RPMI8226 (cell line): ENCODE measurements at regions not wholly inside any gene's neighbourhood (a gene's known extent, or its start where the extent isn't known, plus 50 kb on each side); places are given as distances from the start of the nearest gene placed in this dataset.

Source experiments
- DNase-seq: peaks from one replicate; pipeline ENCODE4 v3.0.0-alpha.2; 2015

DNA sequence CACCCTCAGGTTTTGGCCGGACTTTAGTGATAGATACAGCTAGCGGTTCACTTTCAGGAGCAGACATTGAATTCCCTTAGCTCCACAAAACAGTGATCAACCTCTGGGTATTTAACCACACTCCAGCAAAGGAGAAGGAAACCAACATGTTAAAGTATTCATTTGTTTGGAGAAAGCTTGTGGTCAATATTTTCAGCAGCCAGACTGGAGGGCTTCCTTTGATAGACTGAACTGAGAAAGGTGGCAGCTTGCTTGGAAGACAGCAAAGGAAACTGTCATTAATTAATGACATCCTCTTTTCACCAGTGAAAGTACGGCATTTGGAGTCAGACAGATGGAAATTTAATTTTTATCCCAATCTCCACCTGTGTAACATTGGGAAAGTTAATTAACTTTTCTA, 289.1 kb upstream of the CLNK start:
- no peak for DNase-seq

DNA sequence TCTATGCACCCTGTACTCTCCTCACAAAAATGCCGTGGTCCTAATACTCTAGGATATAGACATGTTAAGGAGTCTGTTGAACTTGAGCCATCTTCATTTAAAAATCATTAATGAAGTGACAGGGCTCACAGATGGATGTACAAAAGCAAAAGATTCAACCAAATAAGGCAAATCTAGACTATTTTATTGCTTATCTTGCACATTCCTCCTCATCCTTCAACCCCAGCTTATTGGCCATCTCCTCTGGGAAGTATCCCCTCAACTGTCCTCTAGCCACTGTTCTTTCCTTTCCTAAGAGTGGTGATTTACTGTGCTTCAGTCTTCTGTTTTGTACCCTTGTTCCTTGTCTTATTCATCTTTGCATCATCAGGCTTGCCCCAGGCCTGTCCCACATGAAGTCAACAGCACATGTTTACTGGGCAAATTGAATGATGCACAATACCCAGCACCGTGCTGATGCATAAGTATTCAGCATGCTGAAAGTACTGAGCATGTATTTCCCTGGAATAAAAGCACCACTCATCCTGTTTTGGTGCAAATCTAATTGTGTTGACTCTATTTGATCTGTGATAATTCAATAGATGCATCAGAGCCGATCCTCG, 287.3 kb upstream of the CLNK start:
- DNase-seq, result no peak

DNA sequence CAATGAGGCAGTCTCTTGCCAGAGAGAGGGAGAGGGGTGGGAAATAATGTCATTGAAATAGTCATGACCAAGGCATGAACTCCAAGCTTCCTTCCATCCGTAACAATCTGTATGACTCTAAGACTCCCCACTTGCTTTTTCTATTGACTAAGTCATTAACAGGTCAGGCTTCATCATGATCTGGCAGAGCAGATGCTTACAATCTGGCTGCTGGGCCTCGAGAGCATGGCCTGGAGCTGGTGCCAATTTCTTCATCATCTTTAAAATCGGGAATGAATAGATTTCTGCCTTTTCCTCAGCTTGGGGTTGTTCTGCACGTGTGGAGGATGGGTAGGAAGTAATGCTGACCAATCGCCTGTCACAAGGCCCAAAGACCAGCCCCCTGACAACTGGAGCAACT, 280.6 kb upstream of the CLNK start:
- no peak for DNase-seq

DNA sequence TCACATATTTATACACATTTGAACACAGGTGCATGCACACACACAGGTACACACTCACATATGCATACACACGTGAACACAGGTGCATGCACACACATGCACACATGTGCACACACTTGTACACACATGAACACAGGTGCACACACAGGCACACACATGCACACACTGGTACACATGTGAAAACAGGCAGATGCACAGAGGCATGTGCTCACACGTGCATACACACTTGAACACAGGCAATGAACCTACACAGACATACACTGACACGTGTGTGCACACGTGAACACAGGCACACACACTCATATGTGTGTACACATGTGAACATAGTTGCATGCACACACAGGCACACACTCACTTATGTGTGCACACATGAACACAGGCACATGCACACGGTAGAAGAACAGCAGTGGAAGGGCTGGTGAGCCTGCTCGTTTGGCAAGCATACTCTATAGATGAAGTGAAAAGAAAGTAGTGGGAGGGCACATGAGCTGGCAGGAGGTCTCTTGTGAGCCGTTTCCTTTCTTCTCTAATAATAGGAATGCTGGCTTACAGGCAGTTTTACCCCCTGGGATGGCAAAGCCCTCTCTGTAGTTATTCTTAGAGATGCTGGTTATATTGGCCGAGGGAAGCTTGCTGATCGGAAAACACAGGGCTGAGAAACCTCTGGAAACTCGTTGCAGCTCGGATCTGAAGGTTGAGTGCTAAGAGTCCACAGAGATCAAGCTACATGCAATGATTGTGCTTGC, 279.6 kb upstream of the CLNK start:
- DNase-seq, result no peak

DNA sequence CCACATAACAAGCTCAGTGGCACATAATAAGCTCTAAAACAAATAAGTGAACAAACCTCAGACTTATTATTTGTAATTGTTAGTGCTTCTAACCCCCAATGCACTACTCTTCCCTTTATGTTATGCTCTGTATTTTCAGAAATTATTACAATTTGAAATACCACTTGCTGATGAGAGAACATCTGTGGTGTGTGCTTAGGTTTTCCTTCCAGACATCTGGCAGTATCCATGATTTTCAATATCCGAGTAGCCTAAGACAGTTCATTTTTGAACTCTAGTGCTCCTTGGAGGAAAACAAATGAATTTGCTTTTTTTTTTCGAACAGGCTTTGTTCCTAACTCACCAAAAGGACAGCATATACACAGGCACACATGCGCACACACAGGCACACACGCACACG, 278.7 kb upstream of the CLNK start:
- DNase-seq, result no peak

DNA sequence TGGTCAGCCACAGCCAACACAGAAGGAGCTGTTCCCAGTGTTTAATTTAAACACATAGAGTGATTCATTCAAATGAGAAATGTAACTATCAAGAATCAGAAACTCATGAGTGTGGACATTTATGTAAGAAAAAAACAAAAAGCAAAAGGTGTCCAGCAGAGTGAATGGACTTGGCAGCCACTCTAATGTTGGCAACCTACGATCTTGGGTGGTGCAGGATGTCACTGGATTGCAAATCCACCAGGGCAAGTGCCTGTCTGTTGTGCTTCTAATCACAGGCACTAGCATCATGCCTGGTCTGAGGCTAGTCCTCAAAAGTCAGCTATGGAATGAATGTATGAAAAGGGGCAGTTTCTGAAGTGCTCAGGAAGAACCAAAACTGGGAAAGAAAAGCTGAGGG, 277.7 kb upstream of the CLNK start:
- DNase-seq, result no peak

DNA sequence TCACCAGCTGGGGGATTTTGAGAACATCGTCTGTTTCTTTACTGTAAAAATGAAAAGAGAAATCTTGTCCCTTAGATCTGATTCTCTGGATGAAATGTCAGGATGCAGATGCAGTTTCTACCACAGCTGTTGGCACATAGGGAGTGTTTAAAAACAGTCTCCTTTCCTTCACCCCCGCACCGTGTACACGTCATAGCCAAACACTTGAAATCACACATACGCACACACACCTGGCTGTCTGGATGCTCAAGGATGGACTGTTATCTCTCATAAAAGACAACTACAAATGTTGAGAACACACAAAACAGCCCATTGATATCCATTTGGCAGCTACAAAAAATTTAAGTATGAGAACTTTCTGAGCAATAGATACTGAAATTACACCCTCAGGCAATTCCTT, 275.8 kb upstream of the CLNK start:
- no peak for DNase-seq

DNA sequence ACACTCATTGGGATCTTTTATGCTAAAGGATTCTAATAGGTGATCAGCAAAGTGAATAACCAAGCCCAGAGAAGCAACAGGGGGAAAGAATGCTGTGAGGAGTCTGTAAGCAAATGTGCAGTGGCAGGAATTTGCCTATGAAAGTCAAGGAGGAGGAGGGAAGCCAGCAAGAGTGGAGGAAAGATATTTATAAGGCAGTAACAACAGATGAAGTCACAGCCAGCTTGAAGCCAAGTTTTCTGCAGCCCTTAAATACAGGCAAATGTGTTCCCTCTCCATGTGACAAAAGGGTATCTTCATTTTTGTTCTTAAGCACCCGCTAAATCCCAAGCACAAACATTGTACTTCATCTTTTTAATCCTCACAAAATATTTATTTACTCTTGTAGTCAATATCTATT, 275.0 kb upstream of the CLNK start:
- DNase-seq, result no peak

DNA sequence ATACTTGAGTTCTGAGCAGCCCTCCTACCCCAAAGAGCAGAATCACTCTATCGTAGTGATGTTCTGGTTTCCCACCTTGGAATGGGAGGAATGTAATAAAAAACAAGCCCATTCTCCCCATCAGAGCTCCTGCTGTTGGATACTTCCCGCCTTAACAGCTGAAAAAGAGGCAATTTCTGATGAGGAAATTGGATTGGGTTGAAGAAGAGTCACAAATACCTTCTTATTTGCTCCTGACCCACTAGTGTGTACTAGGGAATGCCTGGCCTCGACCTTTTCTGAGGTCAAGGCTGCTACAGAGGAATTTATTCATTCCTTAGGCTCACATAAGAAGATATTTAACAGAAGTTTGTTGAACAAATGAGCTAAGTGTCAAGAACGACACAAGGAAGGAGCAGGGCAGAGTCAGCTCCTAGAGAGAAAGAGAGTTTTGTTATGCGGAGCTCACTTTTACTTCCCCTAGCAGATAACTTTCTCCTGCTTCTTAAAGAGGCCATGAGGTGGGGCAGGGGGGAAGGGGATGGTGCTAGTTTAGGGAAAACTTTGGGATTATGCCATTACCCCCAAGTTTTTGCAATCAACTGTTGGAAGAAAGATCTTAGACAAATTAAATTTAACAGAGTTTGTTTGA, 273.8 kb upstream of the CLNK start:
- no peak for DNase-seq

DNA sequence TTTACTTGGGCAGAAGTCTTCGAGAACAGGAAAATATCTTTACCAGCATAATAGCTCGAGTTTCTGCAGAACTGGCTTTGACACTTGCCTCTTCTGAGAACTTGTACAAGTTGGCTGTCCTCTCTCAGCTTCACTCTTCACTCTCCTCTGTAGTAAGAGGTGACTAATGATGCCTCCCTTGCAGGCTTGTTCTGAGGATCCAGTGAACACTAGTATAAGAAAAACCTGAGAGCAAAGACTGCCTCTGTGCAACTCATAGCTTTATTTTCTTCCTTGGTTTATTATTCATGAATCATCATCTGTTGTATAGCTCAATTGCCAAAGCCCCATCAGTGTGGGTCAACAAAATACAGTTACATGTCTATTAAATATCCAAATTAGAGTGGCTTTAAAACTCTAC, 266.7 kb upstream of the CLNK start:
- no peak for DNase-seq

DNA sequence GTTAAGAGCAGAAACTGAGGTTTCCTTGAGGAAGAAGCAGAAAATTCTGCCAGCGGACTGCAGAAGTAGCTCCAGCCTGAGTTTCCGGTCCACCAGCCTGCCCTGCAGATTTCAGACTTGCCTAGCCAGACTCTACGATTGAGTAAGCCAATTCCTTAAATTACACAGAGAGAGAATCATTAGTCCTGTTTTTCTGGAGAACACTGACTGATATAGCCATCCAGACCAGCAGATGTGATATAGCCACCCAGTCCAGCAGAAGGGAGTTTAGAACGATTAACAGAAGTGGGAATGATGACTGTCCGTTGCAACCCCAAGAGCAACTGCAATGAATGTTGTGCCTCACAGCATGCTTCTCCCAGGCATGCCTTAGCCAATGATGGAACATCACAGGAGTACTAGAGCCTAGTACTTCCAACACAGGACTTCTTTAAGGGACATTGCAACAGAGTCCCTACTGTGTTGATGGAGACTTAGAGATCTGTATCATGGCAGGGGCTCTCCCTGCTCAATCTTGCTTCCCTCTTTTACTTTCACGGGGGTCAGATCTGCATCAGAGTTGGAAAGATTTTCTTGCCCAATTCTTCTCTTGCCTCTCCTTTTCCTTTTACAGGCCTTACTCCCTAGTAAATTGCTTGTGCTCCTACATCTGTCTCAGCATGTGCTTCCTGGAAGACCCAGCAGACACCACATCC, 264.6 kb upstream of the CLNK start:
- DNase-seq, result no peak

DNA sequence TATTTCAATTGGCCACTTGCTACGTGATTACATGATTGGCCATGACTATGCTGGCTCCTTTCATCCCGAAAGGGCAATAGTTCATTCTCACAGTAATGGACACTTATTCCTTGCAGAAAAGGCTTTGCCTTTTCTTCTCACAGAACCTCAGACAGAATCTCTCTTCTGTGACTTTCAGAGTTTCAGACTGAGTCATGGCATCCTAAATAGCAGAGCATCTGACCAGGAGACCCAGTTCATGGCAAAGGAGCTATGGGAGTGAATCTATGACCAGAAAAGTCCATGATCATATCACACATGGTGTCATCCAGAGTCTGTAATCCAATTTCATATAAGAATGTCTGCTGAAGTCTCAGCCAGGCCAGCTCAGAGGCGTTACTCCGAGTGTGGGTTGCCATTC, 263.3 kb upstream of the CLNK start:
- DNase-seq, result no peak

DNA sequence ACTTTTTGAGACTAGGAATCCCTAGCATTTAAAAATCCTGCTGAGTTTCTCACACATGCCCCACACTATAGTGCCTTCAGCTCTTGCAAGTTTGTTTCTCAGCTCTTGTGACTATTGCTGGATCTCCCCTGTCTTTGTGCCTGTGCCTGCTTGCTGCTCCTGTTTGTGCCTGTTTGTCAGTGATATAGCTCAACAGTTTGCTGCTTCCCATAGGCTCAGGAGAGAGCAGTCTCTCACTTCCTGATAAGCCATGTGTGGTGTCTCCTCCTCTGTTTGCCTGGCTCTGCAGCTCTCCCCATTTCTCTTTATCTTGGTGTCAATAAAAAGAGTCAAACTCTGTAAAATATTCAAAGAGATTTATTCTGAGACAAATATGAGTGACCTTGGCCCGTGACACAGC, 259.8 kb upstream of the CLNK start:
- DNase-seq, result no peak

DNA sequence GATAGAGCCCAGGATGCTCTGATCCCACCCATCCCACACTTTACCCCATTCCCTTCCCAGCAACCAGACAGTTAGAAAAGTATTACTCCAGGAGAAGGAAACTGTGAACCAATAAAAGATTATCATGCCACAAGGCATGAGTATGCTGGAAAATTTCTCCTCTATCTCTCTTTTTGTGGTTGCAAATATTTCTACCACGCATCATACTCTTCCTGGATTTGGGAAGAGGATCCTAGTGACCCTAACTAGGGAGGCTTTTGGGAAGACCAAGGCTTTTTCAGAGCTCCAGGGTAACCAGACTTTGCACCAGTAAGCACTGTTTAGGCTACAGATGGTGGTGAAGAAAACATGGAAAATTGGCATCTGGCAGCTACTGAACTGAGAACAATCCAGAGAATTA, 257.6 kb upstream of the CLNK start:
- no peak for DNase-seq

DNA sequence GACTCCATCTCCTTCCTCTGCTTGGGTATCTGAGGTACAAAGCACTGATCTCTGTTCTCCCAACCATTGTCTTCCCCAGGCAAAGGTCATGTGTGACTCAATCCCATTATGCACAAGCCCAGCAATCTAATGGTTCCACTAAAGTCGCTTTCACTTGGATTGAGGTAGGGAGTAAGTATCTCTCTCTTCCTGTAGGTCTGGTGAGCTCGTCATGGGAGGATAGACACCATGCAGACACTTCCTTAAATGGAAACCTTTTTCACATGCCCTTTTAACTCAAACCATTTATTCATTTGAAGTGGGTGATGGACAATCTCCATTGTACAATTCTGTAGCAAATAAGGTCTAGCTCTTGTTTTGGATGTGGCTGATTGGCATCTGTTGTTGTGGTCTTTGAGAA, 245.2 kb upstream of the CLNK start:
- DNase-seq, result no peak

DNA sequence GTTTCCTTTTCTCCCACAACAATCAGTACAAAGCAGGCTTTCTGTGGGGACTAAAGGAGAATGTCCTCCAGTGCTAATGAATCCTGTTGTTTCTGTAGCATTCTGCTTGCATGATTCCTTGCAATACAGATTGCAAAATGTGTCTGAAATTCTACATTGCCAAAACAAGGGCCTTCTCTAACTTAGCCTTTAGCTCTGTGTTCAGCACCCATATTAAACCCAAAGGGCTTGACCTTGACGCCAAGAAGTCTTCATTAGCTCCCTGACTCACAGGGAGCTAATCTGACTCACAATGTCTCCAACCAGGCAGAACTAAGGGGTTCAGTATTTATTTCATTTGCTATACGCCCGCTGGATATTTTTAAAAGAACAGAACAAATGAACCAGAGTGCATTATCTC, 241.4 kb upstream of the CLNK start:
- no peak for DNase-seq

DNA sequence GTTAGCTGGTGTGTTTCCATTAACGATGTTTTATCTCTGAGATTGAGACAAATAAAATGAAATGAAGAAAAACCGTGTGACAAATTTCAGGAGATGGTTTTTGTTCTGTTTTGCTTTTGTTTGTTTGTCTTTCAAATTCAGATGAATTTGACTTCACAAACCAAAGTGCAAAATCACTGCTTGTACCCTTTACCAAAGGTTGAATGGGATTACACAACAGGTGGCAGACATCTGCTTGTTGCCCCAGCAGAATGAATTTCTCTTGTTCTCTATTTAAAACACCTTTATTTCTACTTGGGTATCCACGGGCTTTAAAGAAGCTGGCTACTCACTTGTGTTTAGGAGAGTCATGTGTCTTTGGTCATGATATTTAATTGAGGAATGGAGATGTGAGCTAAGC, 239.7 kb upstream of the CLNK start:
- DNase-seq, result no peak

DNA sequence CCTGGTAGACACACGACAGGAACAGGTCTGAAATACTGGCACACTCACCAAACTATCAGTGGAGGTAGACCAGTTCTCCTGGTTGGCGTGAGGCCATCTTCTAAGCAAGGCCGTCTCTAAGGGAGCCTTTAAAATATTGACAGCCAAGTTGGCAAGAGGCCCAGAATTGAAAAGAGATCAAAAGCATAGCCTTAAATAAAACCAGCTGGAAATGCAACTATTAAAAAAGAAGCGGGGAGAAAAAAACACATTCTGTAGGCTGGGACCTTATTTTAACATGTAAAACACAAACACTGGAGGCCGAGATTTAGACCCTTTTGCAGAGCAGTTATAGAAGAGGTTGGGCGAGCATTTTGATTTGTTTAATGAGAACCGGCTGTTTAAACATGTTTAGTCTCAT, 233.0 kb upstream of the CLNK start:
- no peak for DNase-seq

DNA sequence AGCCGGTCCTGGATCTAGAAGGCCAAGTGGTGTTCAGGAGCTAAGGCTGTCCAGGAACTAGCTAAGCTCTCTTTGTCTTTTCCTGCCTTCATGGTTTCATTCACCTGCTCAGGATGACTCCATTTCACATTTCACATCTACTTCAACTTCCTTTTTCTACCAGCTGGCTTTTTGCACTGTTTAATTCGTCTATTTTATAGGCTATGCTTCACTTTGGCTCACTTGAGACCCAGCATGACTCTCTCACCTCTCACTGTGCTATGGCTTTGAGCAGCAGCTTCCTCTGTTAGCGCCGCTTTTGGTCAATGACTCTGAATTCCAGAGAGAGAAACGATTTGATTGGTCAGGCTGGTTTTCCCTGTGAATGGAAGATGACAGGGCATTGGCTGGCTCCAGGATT, 213.5 kb upstream of the CLNK start:
- DNase-seq, result peak; percentile 2

DNA sequence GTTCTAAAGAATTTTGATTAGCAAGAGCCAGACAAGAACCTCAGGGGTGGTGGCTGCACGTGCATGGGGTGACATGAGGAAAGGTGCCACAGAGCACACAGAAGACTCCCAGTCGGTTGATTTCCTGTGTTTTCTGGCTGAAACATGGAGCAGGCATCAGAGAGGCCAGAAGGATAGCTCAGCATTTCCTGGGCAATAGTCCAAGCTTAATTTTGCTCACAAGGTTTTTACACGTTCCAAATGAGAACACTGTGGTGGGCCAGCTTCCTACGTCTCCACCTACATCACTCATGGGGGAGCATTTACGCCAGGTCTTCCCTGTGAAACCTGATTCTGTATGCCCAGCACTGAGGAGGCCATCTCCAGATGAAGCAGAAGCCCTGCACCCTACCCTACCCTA, 212.5 kb upstream of the CLNK start:
- DNase-seq, result no peak

DNA sequence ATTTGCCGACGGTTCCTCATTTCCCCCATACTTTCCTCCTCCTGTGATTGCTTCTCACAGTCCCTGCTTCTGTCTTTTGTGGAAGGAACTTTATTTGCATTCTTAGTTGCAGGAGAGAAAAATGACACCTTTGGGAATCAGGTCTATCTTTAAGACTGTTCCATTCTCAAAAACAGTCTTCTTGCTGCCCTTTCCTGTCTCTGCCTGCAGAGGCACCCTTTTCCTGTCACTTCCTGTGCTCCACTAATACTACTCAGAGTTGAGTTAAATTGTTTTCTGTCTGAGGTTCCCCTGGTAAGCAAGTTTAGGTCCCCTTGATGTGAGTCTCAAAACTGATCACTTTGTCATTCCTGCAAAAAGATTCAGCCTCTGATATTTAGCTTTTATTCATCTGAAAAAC, 208.8 kb upstream of the CLNK start:
- DNase-seq, result peak; percentile 3

DNA sequence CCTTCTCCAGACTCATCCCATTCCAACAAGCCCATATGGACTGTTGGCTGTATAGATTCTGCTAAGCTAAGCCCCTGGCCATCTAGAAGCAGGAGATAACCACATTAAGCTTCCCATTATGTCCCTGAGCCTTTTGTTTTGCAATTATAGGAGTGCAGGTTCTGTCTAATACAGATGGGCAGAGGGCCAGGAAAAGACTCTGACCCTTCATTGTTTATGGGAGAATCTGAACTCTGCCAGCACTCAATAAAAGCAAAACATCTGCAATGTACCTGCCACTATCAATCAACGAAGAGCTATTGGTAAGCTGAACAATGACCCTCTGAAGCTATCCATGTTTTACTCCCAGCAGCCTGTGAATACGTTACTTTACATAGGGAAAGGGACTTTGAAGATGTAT, 207.3 kb upstream of the CLNK start:
- no peak for DNase-seq

DNA sequence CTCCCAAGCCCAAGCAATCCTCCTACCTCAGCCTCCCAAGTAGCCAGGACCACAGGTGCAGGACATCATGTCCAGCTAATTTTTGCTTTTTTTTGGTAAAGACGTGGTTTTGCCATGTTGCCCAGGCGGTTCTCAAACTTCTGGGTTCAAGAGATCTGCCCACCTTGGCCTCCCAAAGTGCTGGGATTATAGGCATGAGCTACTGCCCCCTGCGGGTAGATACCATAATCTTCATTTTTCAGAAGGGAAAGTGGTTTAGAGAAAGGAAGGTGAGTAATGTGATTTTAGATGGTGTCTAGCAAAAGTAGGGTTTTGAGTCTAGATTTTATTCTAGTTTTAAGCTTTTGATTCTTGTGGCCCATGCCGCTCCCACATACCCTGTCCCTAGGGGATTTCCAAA, 205.3 kb upstream of the CLNK start:
- DNase-seq, result no peak
